ENCODE measurements at regions not wholly inside any gene's neighbourhood (a gene's known extent, or its start where the extent isn't known, plus 50 kb on each side); places are given as distances from the start of the nearest gene placed in this dataset.
"Not testable (repeated sequence)": the region's sequence is repeated elsewhere in the genome, so short reads cannot be mapped to it uniquely, and the experiment has no call there.

DNA sequence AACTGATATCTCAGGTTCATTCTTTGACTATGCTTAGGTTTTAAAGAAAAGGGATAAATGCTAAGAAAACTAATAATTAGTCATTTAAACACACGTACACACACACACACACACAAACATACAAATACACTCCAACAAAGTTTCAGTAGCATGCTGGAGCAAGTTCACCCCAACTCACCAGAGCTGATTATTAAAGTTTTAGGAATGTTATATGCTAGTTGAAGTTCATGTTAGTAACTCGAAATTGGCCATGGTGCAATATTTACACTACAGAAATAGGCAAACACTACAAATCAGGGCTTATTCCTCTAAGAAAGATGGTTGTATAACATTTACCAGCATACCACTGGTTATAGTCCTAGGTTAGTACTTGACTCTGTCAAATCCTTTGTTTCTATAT lies 384.0 kb upstream of the DIPK2B start:
- Histone ChIP-seq H3K4me3 (ENCODE audit: low read length) (no peak overlapping the region), H3K4me1 (ENCODE audit: insufficient read depth, low read length) (no peaks in the 10 kb centered on the region), H3K9me3 (ENCODE audit: low read depth, low read length) (no peaks in the 10 kb centered on the region), H3K27me3 (ENCODE audit: insufficient read depth, low read length) (no peaks in the 10 kb centered on the region)

GRCh38 chrX:45577361-45577760 lies 376.7 kb upstream of the DIPK2B start:
- Histone ChIP-seq H3K4me3 (ENCODE audit: low read length) (no peak overlapping the region), H3K4me1 (ENCODE audit: insufficient read depth, low read length) (no peaks in the 10 kb centered on the region), H3K9me3 (ENCODE audit: low read depth, low read length) (no peaks in the 10 kb centered on the region), H3K27me3 (ENCODE audit: insufficient read depth, low read length) (no peaks in the 10 kb centered on the region)

DNA sequence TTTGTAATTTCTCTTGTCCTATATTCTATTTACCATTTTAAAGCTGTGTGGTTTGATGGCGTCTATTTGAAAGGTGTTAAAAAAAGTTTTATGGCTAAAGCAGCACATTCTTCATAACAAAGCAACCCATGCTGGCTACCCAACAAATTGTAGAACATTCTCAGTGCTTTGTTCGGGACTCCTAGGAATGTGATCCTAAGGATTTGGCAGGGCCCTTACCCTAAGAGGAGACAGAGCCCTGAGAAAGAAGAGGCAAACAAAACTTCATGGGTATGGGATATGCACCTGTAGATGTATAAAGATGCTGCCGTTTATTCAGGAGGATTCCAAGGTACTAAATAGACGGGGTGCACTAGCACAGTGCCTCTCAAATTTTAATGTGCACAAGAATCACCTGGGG lies 370.8 kb upstream of the DIPK2B start:
- no peaks in the 10 kb centered on the region for H3K27me3 ChIP-seq (ENCODE audit: insufficient read depth, low read length)
- H3K4me1 ChIP-seq (ENCODE audit: insufficient read depth, low read length): no peaks in the 10 kb centered on the region
- no peaks in the 10 kb centered on the region for H3K9me3 ChIP-seq (ENCODE audit: low read depth, low read length)
- no peak overlapping the region for H3K4me3 ChIP-seq (ENCODE audit: low read length)

GRCh38 chrX:45566456-45566855 lies 365.8 kb upstream of the DIPK2B start:
- no peaks in the 10 kb centered on the region for H3K27me3 ChIP-seq (ENCODE audit: insufficient read depth, low read length)

DNA sequence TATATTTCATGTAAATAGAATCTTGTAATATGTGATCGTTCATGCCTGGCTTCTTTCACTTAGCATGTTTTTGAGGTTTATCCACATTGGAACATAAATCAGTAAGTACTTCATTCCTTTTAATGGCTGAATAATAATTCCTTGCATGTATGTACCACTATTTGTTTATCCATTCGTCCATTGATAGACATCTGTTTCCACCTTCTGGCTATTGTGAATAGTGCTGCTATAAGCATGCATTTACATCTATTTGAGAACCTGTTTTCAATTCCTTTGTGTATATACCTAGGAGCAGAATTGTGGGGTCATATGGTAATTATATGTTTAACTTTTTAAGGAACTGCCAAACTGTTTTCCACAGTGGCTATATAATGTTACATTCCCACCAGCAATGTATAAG lies 356.7 kb upstream of the DIPK2B start:
- H3K4me1 ChIP-seq (ENCODE audit: insufficient read depth, low read length): no peaks in the 10 kb centered on the region
- no peaks in the 10 kb centered on the region for H3K9me3 ChIP-seq (ENCODE audit: low read depth, low read length)
- no peak overlapping the region for H3K4me3 ChIP-seq (ENCODE audit: low read length)
- no peaks in the 10 kb centered on the region for H3K27me3 ChIP-seq (ENCODE audit: insufficient read depth, low read length)

More at GRCh38 chrX:45566456-45566855, 365.8 kb upstream of the DIPK2B start:
- Histone ChIP-seq H3K4me1 (ENCODE audit: insufficient read depth, low read length) (no peaks in the 10 kb centered on the region), H3K9me3 (ENCODE audit: low read depth, low read length) (no peaks in the 10 kb centered on the region), H3K4me3 (ENCODE audit: low read length) (no peak overlapping the region)

GRCh38 chrX:45554736-45555135 lies 354.1 kb upstream of the DIPK2B start:
- H3K4me3 ChIP-seq (ENCODE audit: low read length): no peak overlapping the region
- H3K9me3 ChIP-seq (ENCODE audit: low read depth, low read length): no peaks in the 10 kb centered on the region
- H3K4me1 ChIP-seq (ENCODE audit: insufficient read depth, low read length): no peaks in the 10 kb centered on the region
- H3K27me3 ChIP-seq (ENCODE audit: insufficient read depth, low read length): no peaks in the 10 kb centered on the region

GRCh38 chrX:45553417-45553816 lies 352.7 kb upstream of the DIPK2B start:
- no peaks in the 10 kb centered on the region for H3K9me3 ChIP-seq (ENCODE audit: low read depth, low read length)
- H3K4me1 ChIP-seq (ENCODE audit: insufficient read depth, low read length): no peaks in the 10 kb centered on the region
- no peaks in the 10 kb centered on the region for H3K27me3 ChIP-seq (ENCODE audit: insufficient read depth, low read length)
- H3K4me3 ChIP-seq (ENCODE audit: low read length): no peak overlapping the region

- H3K9me3 ChIP-seq (ENCODE audit: low read depth, low read length); H3K4me1 ChIP-seq (ENCODE audit: insufficient read depth, low read length); H3K4me3 ChIP-seq (ENCODE audit: low read length); H3K27me3 ChIP-seq (ENCODE audit: insufficient read depth, low read length): not testable (repeated sequence)
Observed at GRCh38 chrX:45546697-45547096, 346.0 kb upstream of the DIPK2B start.

DNA sequence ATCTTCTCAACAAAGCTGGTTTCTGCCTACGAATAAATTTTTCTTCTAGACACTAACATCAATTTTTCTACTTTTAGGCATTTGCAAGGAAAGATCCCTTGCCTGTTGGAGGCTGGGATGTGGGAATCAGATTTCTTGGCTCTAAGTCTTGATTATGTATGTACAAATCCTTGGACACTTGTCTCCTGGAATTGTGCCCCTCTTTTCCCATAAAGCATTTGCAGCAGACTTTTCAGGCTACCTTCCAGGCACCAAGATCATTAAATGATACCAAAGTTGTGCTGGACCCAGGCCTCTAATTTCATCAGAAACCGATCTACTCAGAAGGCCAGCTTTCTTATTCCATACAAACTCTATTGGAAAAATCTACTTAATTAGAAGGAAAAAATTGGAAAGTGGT lies 339.5 kb upstream of the DIPK2B start:
- no peak overlapping the region for H3K4me3 ChIP-seq (ENCODE audit: low read length)
- H3K27me3 ChIP-seq (ENCODE audit: insufficient read depth, low read length): no peaks in the 10 kb centered on the region
- no peaks in the 10 kb centered on the region for H3K9me3 ChIP-seq (ENCODE audit: low read depth, low read length)
- no peaks in the 10 kb centered on the region for H3K4me1 ChIP-seq (ENCODE audit: insufficient read depth, low read length)

DNA sequence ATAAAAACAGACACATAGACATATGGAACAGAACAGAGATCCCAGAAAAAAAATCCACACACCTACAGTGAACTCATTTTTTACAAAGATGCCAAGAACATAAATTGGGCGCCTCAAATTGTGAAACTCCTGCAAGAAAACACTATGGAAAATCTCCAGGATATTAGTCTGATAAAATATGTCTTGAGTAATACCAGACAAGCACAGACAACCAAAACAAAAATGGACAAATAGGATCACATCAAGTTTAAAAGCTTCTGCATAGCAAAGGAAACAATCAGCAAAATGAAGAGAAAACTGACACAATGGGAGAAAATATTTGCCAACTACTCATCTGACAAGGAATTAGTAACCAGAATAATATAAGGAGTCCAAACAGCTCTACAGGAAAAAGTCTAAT lies 337.3 kb upstream of the DIPK2B start:
- Histone ChIP-seq H3K4me3 (ENCODE audit: low read length) (no peak overlapping the region), H3K4me1 (ENCODE audit: insufficient read depth, low read length) (no peaks in the 10 kb centered on the region), H3K27me3 (ENCODE audit: insufficient read depth, low read length) (no peaks in the 10 kb centered on the region), H3K9me3 (ENCODE audit: low read depth, low read length) (no peaks in the 10 kb centered on the region)

DNA sequence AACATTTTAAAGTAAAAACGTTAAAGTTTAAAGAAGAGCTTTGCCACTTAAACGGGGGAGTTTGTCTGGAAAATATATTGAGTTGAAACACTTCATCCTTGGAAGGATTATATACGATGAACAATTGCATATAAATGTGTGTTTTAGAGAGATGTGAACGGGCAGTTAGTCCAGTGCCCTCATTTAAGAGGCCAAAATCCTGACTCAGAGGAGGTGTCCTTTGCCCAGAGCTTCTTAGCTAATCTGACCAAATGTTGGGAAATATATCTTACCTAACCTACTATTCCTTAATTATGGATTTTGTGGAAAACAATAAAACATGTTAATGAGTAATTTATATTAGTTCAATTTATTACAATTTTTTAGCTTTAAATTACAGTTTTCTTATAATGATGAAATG lies 327.2 kb upstream of the DIPK2B start:
- no peaks in the 10 kb centered on the region for H3K27me3 ChIP-seq (ENCODE audit: insufficient read depth, low read length)
- H3K9me3 ChIP-seq (ENCODE audit: low read depth, low read length): no peaks in the 10 kb centered on the region
- no peak overlapping the region for H3K4me3 ChIP-seq (ENCODE audit: low read length)
- H3K4me1 ChIP-seq (ENCODE audit: insufficient read depth, low read length): no peaks in the 10 kb centered on the region

DNA sequence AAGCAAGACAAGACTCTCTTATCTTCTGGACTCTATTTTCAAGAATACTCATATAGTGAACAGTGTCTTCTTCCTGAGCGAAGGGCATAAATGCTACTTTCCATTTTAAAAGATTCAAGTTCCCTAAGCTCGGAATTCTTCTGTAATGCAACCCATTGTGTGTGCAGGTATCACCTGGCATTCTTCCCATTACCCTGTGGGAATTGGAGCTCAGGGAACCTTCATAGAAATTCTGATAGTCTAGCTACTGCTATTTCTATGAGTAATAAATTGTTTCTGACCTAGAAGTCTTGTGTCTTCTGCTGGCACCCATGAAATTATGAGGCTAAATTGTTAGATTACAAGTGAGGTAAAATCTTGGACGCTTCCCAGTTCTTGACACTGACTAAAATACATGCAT lies 324.1 kb upstream of the DIPK2B start:
- H3K27me3 ChIP-seq (ENCODE audit: insufficient read depth, low read length): no peaks in the 10 kb centered on the region
- H3K4me3 ChIP-seq (ENCODE audit: low read length): no peak overlapping the region
- no peaks in the 10 kb centered on the region for H3K4me1 ChIP-seq (ENCODE audit: insufficient read depth, low read length)
- no peaks in the 10 kb centered on the region for H3K9me3 ChIP-seq (ENCODE audit: low read depth, low read length)

DNA sequence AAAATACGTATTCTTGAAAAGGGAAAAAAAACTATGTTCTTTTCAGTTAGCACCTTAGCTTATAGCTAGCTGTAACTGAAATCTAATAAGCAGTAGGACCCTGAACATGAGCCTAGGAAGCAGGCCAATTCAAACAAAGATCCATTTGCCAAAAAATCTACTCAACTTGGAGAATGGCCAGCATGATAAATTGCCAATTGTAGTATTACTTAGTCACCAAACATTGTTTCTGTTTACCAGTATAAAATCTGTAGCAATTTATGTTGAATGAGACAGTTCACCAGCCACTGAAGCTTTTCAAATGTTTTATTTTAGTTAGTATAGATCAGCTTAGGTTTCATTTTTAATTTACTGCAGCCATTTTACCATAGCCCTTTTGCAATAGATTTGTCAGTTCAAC lies 323.6 kb upstream of the DIPK2B start:
- Histone ChIP-seq H3K27me3 (ENCODE audit: insufficient read depth, low read length) (no peaks in the 10 kb centered on the region), H3K4me3 (ENCODE audit: low read length) (no peak overlapping the region), H3K9me3 (ENCODE audit: low read depth, low read length) (no peaks in the 10 kb centered on the region), H3K4me1 (ENCODE audit: insufficient read depth, low read length) (no peaks in the 10 kb centered on the region)

- no peak overlapping the region for H3K4me3 ChIP-seq (ENCODE audit: low read length)
- H3K27me3 ChIP-seq (ENCODE audit: insufficient read depth, low read length): no peaks in the 10 kb centered on the region
- H3K4me1 ChIP-seq (ENCODE audit: insufficient read depth, low read length): no peaks in the 10 kb centered on the region
- no peaks in the 10 kb centered on the region for H3K9me3 ChIP-seq (ENCODE audit: low read depth, low read length)
Observed at GRCh38 chrX:45518552-45518951, 317.9 kb upstream of the DIPK2B start.

- no peak overlapping the region for H3K4me3 ChIP-seq (ENCODE audit: low read length)
- H3K4me1 ChIP-seq (ENCODE audit: insufficient read depth, low read length): no peaks in the 10 kb centered on the region
- H3K9me3 ChIP-seq (ENCODE audit: low read depth, low read length): no peaks in the 10 kb centered on the region
- no peaks in the 10 kb centered on the region for H3K27me3 ChIP-seq (ENCODE audit: insufficient read depth, low read length)
Observed at GRCh38 chrX:45517090-45517973, 316.7 kb upstream of the DIPK2B start.

Data from mononuclear cell (primary cell).